ENCODE measurements at regions not wholly inside any gene's neighbourhood (a gene's known extent, or its start where the extent isn't known, plus 50 kb on each side); places are given as distances from the start of the nearest gene placed in this dataset.

GRCh38 chr18:73597832-73598615 lies 549.6 kb downstream of the FBXO15 start:
- intact Hi-C loops (cut with DNase I), result no loop called here
- H3K9me3 ChIP-seq, result no peaks in the 10 kb centered on the region
- ATAC-seq (no peak), DNase-seq (no peak)
- H3K4me1 ChIP-seq, result no peaks in the 10 kb centered on the region
- no peaks in the 10 kb centered on the region for H3K36me3 ChIP-seq (ENCODE audit: insufficient read depth in 1 of 2, low read depth in 1 of 2)
- H3K27ac ChIP-seq, result no peak overlapping the region
- H3K27me3 ChIP-seq (ENCODE audit: insufficient read depth in 3 of 3, low read length in 2 of 3), result no peaks in the 10 kb centered on the region
- no peak overlapping the region for H3K4me3 ChIP-seq
- TF ChIP-seq CTCF (IDR thresholded peaks at IDR 0.05), result no peak
- WGBS, 3 donors, result 75 to 83% (median 79%) methylated on average over 7 of the region's 7 CpGs

- no peak for TF ChIP-seq CTCF (IDR thresholded peaks at IDR 0.05)
- H3K4me1 ChIP-seq, result no peaks in the 10 kb centered on the region
- no peak overlapping the region for H3K4me3 ChIP-seq
- 66 to 74% (median 71%) methylated on average over 4 of the region's 4 CpGs for whole genome bisulfite sequencing, 3 donors
- H3K27ac ChIP-seq, result no peak overlapping the region
- no peaks in the 10 kb centered on the region for H3K9me3 ChIP-seq
- DNase-seq (no peak), ATAC-seq (no peak)
- H3K36me3 ChIP-seq (ENCODE audit: insufficient read depth in 1 of 2, low read depth in 1 of 2), result no peaks in the 10 kb centered on the region
- intact Hi-C loops (cut with DNase I), result no loop called here
- no peaks in the 10 kb centered on the region for H3K27me3 ChIP-seq (ENCODE audit: insufficient read depth in 3 of 3, low read length in 2 of 3)
Measured at GRCh38 chr18:73594749-73595148, 552.9 kb downstream of the FBXO15 start.

- Histone ChIP-seq H3K36me3 (ENCODE audit: insufficient read depth in 1 of 2, low read depth in 1 of 2) (no peaks in the 10 kb centered on the region), H3K4me1 (no peaks in the 10 kb centered on the region), H3K27me3 (ENCODE audit: insufficient read depth in 3 of 3, low read length in 2 of 3) (no peaks in the 10 kb centered on the region), H3K9me3 (no peaks in the 10 kb centered on the region), H3K4me3 (no peak overlapping the region), H3K27ac (no peak overlapping the region)
- ATAC-seq (no peak), DNase-seq (no peak)
- WGBS, 3 donors, result 84 to 86% (median 85%) methylated on average over 2 of the region's 2 CpGs
- TF ChIP-seq CTCF (IDR thresholded peaks at IDR 0.05), result no peak
- intact Hi-C loops (cut with DNase I), result no loop called here
Measured at GRCh38 chr18:73593207-73593606, 554.4 kb downstream of the FBXO15 start.

GRCh38 chr18:73590950-73591349 lies 556.7 kb downstream of the FBXO15 start:
- 80 to 84% (median 82%) methylated on average over 4 of the region's 4 CpGs for WGBS, 3 donors
- ATAC-seq (no peak), DNase-seq (no peak)
- Histone ChIP-seq H3K27me3 (ENCODE audit: insufficient read depth in 3 of 3, low read length in 2 of 3) (no peaks in the 10 kb centered on the region), H3K4me3 (no peak overlapping the region), H3K9me3 (no peaks in the 10 kb centered on the region), H3K27ac (no peak overlapping the region), H3K36me3 (ENCODE audit: insufficient read depth in 1 of 2, low read depth in 1 of 2) (no peaks in the 10 kb centered on the region), H3K4me1 (no peaks in the 10 kb centered on the region)
- no peak for TF ChIP-seq CTCF (IDR thresholded peaks at IDR 0.05)
- intact Hi-C loops (cut with DNase I), result no loop called here

- DNase-seq (no peak), ATAC-seq (no peak)
- intact Hi-C loops (cut with DNase I), result no loop called here
Measured at GRCh38 chr18:73579698-73580097, 567.9 kb downstream of the FBXO15 start.

More at GRCh38 chr18:73579698-73580097, 567.9 kb downstream of the FBXO15 start:
- Histone ChIP-seq H3K9me3 (no peaks in the 10 kb centered on the region), H3K36me3 (ENCODE audit: insufficient read depth in 1 of 2, low read depth in 1 of 2) (no peaks in the 10 kb centered on the region), H3K27me3 (ENCODE audit: insufficient read depth in 3 of 3, low read length in 2 of 3) (no peaks in the 10 kb centered on the region), H3K27ac (no peak overlapping the region), H3K4me1 (no peaks in the 10 kb centered on the region), H3K4me3 (no peak overlapping the region)
- no peak for TF ChIP-seq CTCF (IDR thresholded peaks at IDR 0.05)
